ENCODE measurements at regions not wholly inside any gene's neighbourhood (a gene's known extent, or its start where the extent isn't known, plus 50 kb on each side); places are given as distances from the start of the nearest gene placed in this dataset.

DNA sequence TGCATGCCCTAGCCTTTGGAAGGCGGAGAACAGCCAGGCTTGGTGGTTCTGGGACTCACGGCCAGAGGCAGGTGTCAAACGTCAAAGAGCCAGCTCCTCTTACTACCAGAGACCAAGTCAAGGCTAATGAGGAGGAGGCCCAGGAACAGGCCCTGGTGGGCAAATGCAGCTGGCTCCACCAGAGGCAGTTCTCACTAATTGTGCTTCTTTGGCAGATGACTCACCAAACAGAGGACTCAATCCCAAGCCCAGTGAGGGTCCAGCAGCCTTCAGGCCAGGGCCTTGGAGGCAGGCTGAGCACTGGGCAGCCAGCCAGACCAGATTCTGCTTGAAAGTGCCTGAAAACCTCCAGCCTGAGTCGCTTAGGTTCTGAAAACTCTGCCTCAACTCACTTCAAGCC is 336.5 kb upstream of the CDH5 start:
- TF ChIP-seq SRF (IDR thresholded peaks at IDR 0.05; ENCODE audit: low read depth) (no peak), ZFX (IDR thresholded peaks at IDR 0.05) (no peak), EZH2phosphoT487 (IDR thresholded peaks at IDR 0.05; ENCODE audit: borderline replicate concordance) (no peak), ELF1 (IDR thresholded peaks at IDR 0.05; ENCODE audit: borderline replicate concordance, low read depth) (no peak), SIN3A (IDR thresholded peaks at IDR 0.05; ENCODE audit: low read depth) (no peak)
- no peak overlapping the region for H3K4me3 ChIP-seq (replicated peaks in 1 of 2; ENCODE audit: low read depth in 1 of 2, low read length in 2 of 2)
- H3K79me2 ChIP-seq (ENCODE audit: insufficient read depth, low read length): no peaks in the 10 kb centered on the region
- no peak overlapping the region for H3K4me2 ChIP-seq (ENCODE audit: low read length)
- H3K9me2 ChIP-seq (ENCODE audit: insufficient read depth): no peaks in the 10 kb centered on the region
- H3K36me3 ChIP-seq (ENCODE audit: control insufficient read depth in 1 of 2, insufficient read depth in 2 of 2, low read length in 2 of 2): no peaks in the 10 kb centered on the region
- H3K9ac ChIP-seq (ENCODE audit: low read length): no peak overlapping the region
- DNase-seq (ENCODE audit: low read depth, low spot score): no peak
- no peaks in the 10 kb centered on the region for H3K4me1 ChIP-seq (ENCODE audit: control insufficient read depth in 1 of 2, insufficient read depth in 2 of 2, low read length in 2 of 2)
- H2AFZ ChIP-seq (ENCODE audit: low read depth, low read length, poor library complexity, severe bottlenecking): no peak overlapping the region
- H3K9me3 ChIP-seq (ENCODE audit: control insufficient read depth in 1 of 2, insufficient read depth in 1 of 2, low read depth in 1 of 2, low read length in 2 of 2): no peaks in the 10 kb centered on the region
- no peaks in the 10 kb centered on the region for H4K20me1 ChIP-seq (ENCODE audit: insufficient read depth)
- CTCF ChIA-PET: no interaction called here
- RAD21 ChIA-PET (ENCODE audit: low non-redundant PET in 1 of 2, low total read pairs in 2 of 2, uncharacterized antibody in 2 of 2, unreplicated experiment in 2 of 2): no interaction called here
- BruUV-seq (replicated peaks): no TSS peak
- no peak for ATAC-seq
- intact Hi-C loops (cut with micrococcal nuclease): no loop called here
- POLR2A ChIA-PET: no interaction called here
- H3K27ac ChIP-seq (ENCODE audit: low read depth, low read length): no peak overlapping the region
- H3K27me3 ChIP-seq (ENCODE audit: insufficient read depth, low read length): no peaks in the 10 kb centered on the region; the same call in 1 of the 2 replicates

DNA sequence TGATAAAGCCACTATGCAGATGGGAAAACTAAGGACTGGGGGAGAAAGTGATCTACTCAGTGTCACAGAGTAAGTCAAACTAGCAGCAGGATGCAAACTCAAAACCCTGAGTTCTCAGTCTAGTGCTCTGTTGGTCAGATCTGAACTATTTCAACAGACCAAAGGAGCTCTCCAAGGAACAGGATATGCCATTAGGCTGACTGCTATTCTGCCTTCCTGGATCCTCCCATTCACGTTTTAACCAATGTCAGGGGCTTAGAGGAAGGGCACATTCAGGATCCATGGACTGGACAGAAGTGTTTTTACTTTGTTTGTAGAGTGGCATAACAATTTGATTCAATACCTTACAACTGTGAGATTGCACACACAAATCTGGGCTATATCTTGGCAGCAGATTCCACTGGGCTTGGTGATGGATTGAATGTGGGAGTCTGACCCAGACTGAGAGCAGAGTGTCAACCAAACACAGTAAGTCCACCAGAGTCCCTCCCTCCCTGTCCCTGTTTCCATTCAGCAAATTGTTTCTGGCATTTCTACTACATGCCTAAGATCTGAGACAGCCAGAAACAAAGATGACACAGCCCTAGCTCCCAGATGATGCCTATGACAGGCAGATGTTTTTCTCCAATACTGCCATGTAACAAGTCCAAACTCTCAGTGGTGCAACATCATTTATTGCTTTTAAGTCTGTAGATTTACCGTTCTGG is 337.8 kb upstream of the CDH5 start:
- no peaks in the 10 kb centered on the region for H3K4me1 ChIP-seq (ENCODE audit: control insufficient read depth in 1 of 2, insufficient read depth in 2 of 2, low read length in 2 of 2)
- ChIA-PET POLR2A (no interaction called here), RAD21 (ENCODE audit: low non-redundant PET in 1 of 2, low total read pairs in 2 of 2, uncharacterized antibody in 2 of 2, unreplicated experiment in 2 of 2) (no interaction called here), CTCF (interaction anchor here (0.7 kb wide), 1 partner anchor 51 kb away, joined by 4 read pairs; no protein-coding TSS in a partner anchor)
- H3K79me2 ChIP-seq (ENCODE audit: insufficient read depth, low read length): no peaks in the 10 kb centered on the region
- DNase-seq (ENCODE audit: low read depth, low spot score): no peak
- intact Hi-C loops (cut with micrococcal nuclease): no loop called here
- H3K9ac ChIP-seq (ENCODE audit: low read length): no peak overlapping the region
- H2AFZ ChIP-seq (ENCODE audit: low read depth, low read length, poor library complexity, severe bottlenecking): no peak overlapping the region
- TF ChIP-seq POLR2AphosphoS5 (IDR thresholded peaks at IDR 0.05; ENCODE audit: low read depth, low read length) (no peak), SRF (IDR thresholded peaks at IDR 0.05; ENCODE audit: low read depth) (no peak), JUND (IDR thresholded peaks at IDR 0.05) (no peak), TCF7L2 (IDR thresholded peaks at IDR 0.05; ENCODE audit: borderline replicate concordance, extremely low read depth, insufficient read depth, insufficient read length) (no peak), YY1 (IDR thresholded peaks at IDR 0.05; ENCODE audit: extremely low read depth, insufficient replicate concordance, low read depth, low read length) (no peak)
- H3K27ac ChIP-seq (ENCODE audit: low read depth, low read length): no peak overlapping the region
- no peaks in the 10 kb centered on the region; the same call in 1 of the 2 replicates for H3K27me3 ChIP-seq (ENCODE audit: insufficient read depth, low read length)
- no peaks in the 10 kb centered on the region for H3K9me3 ChIP-seq (ENCODE audit: control insufficient read depth in 1 of 2, insufficient read depth in 1 of 2, low read depth in 1 of 2, low read length in 2 of 2)
- H3K4me2 ChIP-seq (ENCODE audit: low read length): no peak overlapping the region
- no peaks in the 10 kb centered on the region for H4K20me1 ChIP-seq (ENCODE audit: insufficient read depth)
- no peak for ATAC-seq
- H3K9me2 ChIP-seq (ENCODE audit: insufficient read depth): no peaks in the 10 kb centered on the region
- H3K36me3 ChIP-seq (ENCODE audit: control insufficient read depth in 1 of 2, insufficient read depth in 2 of 2, low read length in 2 of 2): no peaks in the 10 kb centered on the region
- H3K4me3 ChIP-seq (replicated peaks in 1 of 2; ENCODE audit: low read depth in 1 of 2, low read length in 2 of 2): no peak overlapping the region
- BruUV-seq (replicated peaks): no TSS peak
